ENCODE measurements at regions not wholly inside any gene's neighbourhood (a gene's known extent, or its start where the extent isn't known, plus 50 kb on each side); places are given as distances from the start of the nearest gene placed in this dataset.

- Histone ChIP-seq H2AFZ (replicated peaks) (no peak overlapping the region), H4K20me1 (ENCODE audit: low read depth) (no peaks in the 10 kb centered on the region), H3K9me3 (ENCODE audit: low read depth) (no peaks in the 10 kb centered on the region), H3K4me1 (no peaks in the 10 kb centered on the region), H3K79me2 (ENCODE audit: low read depth) (no peaks in the 10 kb centered on the region), H3K27me3 (no peaks in the 10 kb centered on the region), H3K4me2 (no peak overlapping the region), H3K36me3 (no peaks in the 10 kb centered on the region), H3F3A (ENCODE audit: low read depth) (no peaks in the 10 kb centered on the region), H3K4me3 (no peak overlapping the region), H3K27ac (no peak overlapping the region), H3K9ac (no peak overlapping the region)
- TF ChIP-seq CTCF (IDR thresholded peaks at IDR 0.05), result no peak
- no peak for TF ChIP-seq EZH2phosphoT487 (IDR thresholded peaks at IDR 0.05)
- TF ChIP-seq EZH2 (IDR thresholded peaks at IDR 0.05), result no peak
- H3K9me3 Mint-ChIP-seq, result no peaks in the 10 kb centered on the region
- H3K27ac Mint-ChIP-seq, result no peak overlapping the region
- no peaks in the 10 kb centered on the region for H3K27me3 Mint-ChIP-seq (ENCODE audit: insufficient read depth, low read depth)
- no peak for DNase-seq (ENCODE audit: low spot score)
- H3K36me3 Mint-ChIP-seq, result no peaks in the 10 kb centered on the region
- no peak overlapping the region for H3K4me3 Mint-ChIP-seq
- no peaks in the 10 kb centered on the region for H3K4me1 Mint-ChIP-seq
These were observed 935.2 kb downstream of the PCDH7 start for GRCh38 chr4:31655328-31655727.

- no peak overlapping the region for H3K4me3 ChIP-seq
- no peaks in the 10 kb centered on the region for H3K36me3 ChIP-seq
- Mint-ChIP-seq H3K27ac (no peak overlapping the region), H3K27me3 (ENCODE audit: insufficient read depth, low read depth) (no peaks in the 10 kb centered on the region), H3K36me3 (no peaks in the 10 kb centered on the region), H3K4me1 (peaks cover 13% of the 10 kb centered on the region), H3K4me3 (no peak overlapping the region), H3K9me3 (no peaks in the 10 kb centered on the region)
- H2AFZ ChIP-seq (replicated peaks), result no peak overlapping the region
- H3K4me2 ChIP-seq, result no peak overlapping the region
- H3K27ac ChIP-seq, result no peak overlapping the region
- H3K9me3 ChIP-seq (ENCODE audit: low read depth), result no peaks in the 10 kb centered on the region
- H3F3A ChIP-seq (ENCODE audit: low read depth), result no peaks in the 10 kb centered on the region
- H3K27me3 ChIP-seq, result no peaks in the 10 kb centered on the region
- no peaks in the 10 kb centered on the region for H3K79me2 ChIP-seq (ENCODE audit: low read depth)
- no peak for TF ChIP-seq EZH2 (IDR thresholded peaks at IDR 0.05)
- no peak for TF ChIP-seq EZH2phosphoT487 (IDR thresholded peaks at IDR 0.05)
- TF ChIP-seq CTCF (IDR thresholded peaks at IDR 0.05), result no peak
- no peaks in the 10 kb centered on the region for H3K4me1 ChIP-seq
- H3K9ac ChIP-seq, result no peak overlapping the region
- no peak for DNase-seq (ENCODE audit: low spot score)
- no peaks in the 10 kb centered on the region for H4K20me1 ChIP-seq (ENCODE audit: low read depth)
These were observed 937.8 kb downstream of the PCDH7 start for GRCh38 chr4:31657859-31658570.

- no peaks in the 10 kb centered on the region for H3K9me3 ChIP-seq (ENCODE audit: low read depth)
- DNase-seq (ENCODE audit: low spot score), result no peak
- Mint-ChIP-seq H3K27ac (no peak overlapping the region), H3K4me1 (peaks cover 19% of the 10 kb centered on the region), H3K4me3 (no peak overlapping the region), H3K9me3 (no peaks in the 10 kb centered on the region), H3K27me3 (ENCODE audit: insufficient read depth, low read depth) (no peaks in the 10 kb centered on the region), H3K36me3 (no peaks in the 10 kb centered on the region)
- H3K27me3 ChIP-seq, result no peaks in the 10 kb centered on the region
- TF ChIP-seq EZH2phosphoT487 (IDR thresholded peaks at IDR 0.05), result no peak
- no peak for TF ChIP-seq EZH2 (IDR thresholded peaks at IDR 0.05)
- no peak for TF ChIP-seq CTCF (IDR thresholded peaks at IDR 0.05)
- H3K4me1 ChIP-seq, result no peaks in the 10 kb centered on the region
- no peaks in the 10 kb centered on the region for H3F3A ChIP-seq (ENCODE audit: low read depth)
- H3K9ac ChIP-seq, result no peak overlapping the region
- no peak overlapping the region for H3K4me3 ChIP-seq
- H4K20me1 ChIP-seq (ENCODE audit: low read depth), result no peaks in the 10 kb centered on the region
- H3K4me2 ChIP-seq, result no peak overlapping the region
- no peaks in the 10 kb centered on the region for H3K36me3 ChIP-seq
- no peak overlapping the region for H3K27ac ChIP-seq
- no peak overlapping the region for H2AFZ ChIP-seq (replicated peaks)
- H3K79me2 ChIP-seq (ENCODE audit: low read depth), result no peaks in the 10 kb centered on the region
These were observed 940.7 kb downstream of the PCDH7 start for GRCh38 chr4:31660916-31661315.

Data from neural progenitor cell (in vitro differentiated cells).